Heart left ventricle (tissue), 16 donors: ENCODE measurements at regions not wholly inside any gene's neighbourhood (a gene's known extent, or its start where the extent isn't known, plus 50 kb on each side); places are given as distances from the start of the nearest gene placed in this dataset.

ENCODE experiments used
- ATAC-seq, 4 donors: fragments of 200-7000 bp; cut with Tn5 transposase; one replicate each; pipeline ENCODE4 v1.9.1; 2020 to 2022; ENCODE audit warnings: moderate library complexity in 4 of 4, mild to moderate bottlenecking in 3 of 4, moderate number of reproducible peaks in 1 of 4
- DNase-seq, 5 donors: peaks; one replicate each; pipeline ENCODE4 v3.0.0-alpha.2; 2020
- H3K27ac ChIP-seq, 12 donors: fragments of 200-600 bp; sonication (generic) in 4 of 12; one replicate each; pipeline versions ENCODE4 v1.5.0 to v1.8.0; 2016 to 2022; ENCODE audit warnings: mild to moderate bottlenecking in 2 of 12
- H3K27me3 ChIP-seq, 9 donors: fragments of 200-600 bp; sonication (generic) in 2 of 9; one replicate each; pipeline versions ENCODE4 v1.5.1 to v1.8.0; 2016 to 2022; ENCODE audit warnings: mild to moderate bottlenecking in 3 of 9
- H3K36me3 ChIP-seq, 9 donors: fragments of 200-600 bp; sonication (generic) in 2 of 9; one replicate each; pipeline versions ENCODE4 v1.5.0 to v1.8.0; 2018 to 2022; ENCODE audit warnings: mild to moderate bottlenecking in 2 of 9
- H3K4me1 ChIP-seq, 12 donors: fragments of 200-600 bp; sonication (generic) in 4 of 12; one replicate each; pipeline versions ENCODE4 v1.5.0 to v1.8.0; 2016 to 2022; ENCODE audit warnings: mild to moderate bottlenecking in 3 of 12
- H3K4me3 ChIP-seq, 12 donors: fragments of 200-600 bp; sonication (generic) in 4 of 12; one replicate each; pipeline versions ENCODE4 v1.5.0 to v1.8.0; 2017 to 2022; ENCODE audit warnings: mild to moderate bottlenecking in 9 of 12, moderate library complexity in 4 of 12
- H3K9me3 ChIP-seq, 12 donors: fragments of 200-600 bp; sonication (generic) in 4 of 12; one replicate each; pipeline versions ENCODE4 v1.5.0 to v1.8.0; 2016 to 2022; ENCODE audit warnings: mild to moderate bottlenecking in 1 of 12
- POLR2A ChIP-seq, 2 donors: fragments of 450-650 bp; IDR thresholded peaks; one replicate each; pipeline ENCODE4 v1.6.1; 2017; ENCODE audit warnings: antibody characterized with exemption in 2 of 2, mild to moderate bottlenecking in 2 of 2, moderate library complexity in 2 of 2
- WGBS, 4 donors: extraction: QIAGEN DNeasy Blood & Tissue Kit in 2 of 4; methylation state at CpG; one replicate each; pipeline versions ENCODE4 v1.1.5 to v1.1.7; 2013 to 2018; 5-methylcytosine and 5-hydroxymethylcytosine counted together
- intact Hi-C, 10 donors: fragments of 100-400 bp; cut with DNase I; formaldehyde crosslinking; loops; one replicate each; pipeline versions ENCODE4 v1.11.1 to v1.14.2; 2022
- TF ChIP-seq, protein P1 (sequence below), 12 donors: fragments of 200-600 bp; sonication (generic) in 4 of 12; IDR thresholded peaks; one replicate each; pipeline versions ENCODE4 v1.5.0 to v1.8.0; 2018 to 2022; ENCODE audit warnings: antibody characterized with exemption in 12 of 12, mild to moderate bottlenecking in 5 of 12
- donor health status: ischemic (EF 13 %, LVEDD 7.1; RV severe dilation, severe dysfunction).
- donor health status: healthy with polysubstance abuse.
- donor health status: DM: no; HTN: yes; CAD: no.
- donor health status: DM: no; HTN: no; CAD: no.
- donor health status: ischemic (EF 25% LVEDD 6.9; RV normal size, moderate dysfunction).
- donor health status: ischemic (EF 25% LVEDD 5.7; RV mildly dilated, moderate dysfunction).
- donor health status: healthy.
- donor health status: DM: yes; HTN: yes; CAD: no.
- donor health status: ischemic (EF 35%, LVEDD 5.7; RV mildly dilated, moderate dysfunction).
- donor health status: nonischemic (EF 11% LVEDD 7.7; RV severe dilation, severe dysfunction).
- donor health status: DM: yes; HTN: yes; CAD: no.
- donor health status: PGD.
- donor health status: ischemic (EF 29% LVEDD 5.4; RV normal size, mild dysfunction).
- donor health status: nonischemic (EF 23%, LVEDD 6.1; RV moderate dilation, normal function).

DNA sequence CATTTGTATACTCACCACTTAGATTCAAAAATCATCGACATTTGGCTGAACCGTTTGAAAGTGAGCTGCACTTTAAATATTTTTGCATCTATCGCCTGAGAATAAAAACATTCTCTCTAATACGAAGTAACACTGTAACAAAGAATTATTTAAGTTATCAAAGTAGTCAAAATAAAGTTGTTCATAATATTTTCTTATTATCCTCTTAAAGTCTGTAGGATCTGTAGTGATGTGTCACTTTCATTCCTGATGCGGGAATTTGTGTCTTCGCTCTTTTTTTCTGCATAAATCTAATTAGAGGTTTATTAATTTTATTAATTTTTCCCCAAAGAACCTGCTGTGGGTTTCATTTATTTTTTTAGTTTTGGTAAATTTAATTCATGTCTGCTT, 74.8 kb downstream of the ETS2 start:
- Histone ChIP-seq H3K27me3 (no peaks in the 10 kb centered on the region), H3K9me3 (peaks cover 0 to 42% (median 17%) of the 10 kb centered on the region in 12 donors)
- TF ChIP-seq POLR2A (IDR thresholded peaks at IDR 0.05) = no peak
- TF ChIP-seq, protein P1, sequence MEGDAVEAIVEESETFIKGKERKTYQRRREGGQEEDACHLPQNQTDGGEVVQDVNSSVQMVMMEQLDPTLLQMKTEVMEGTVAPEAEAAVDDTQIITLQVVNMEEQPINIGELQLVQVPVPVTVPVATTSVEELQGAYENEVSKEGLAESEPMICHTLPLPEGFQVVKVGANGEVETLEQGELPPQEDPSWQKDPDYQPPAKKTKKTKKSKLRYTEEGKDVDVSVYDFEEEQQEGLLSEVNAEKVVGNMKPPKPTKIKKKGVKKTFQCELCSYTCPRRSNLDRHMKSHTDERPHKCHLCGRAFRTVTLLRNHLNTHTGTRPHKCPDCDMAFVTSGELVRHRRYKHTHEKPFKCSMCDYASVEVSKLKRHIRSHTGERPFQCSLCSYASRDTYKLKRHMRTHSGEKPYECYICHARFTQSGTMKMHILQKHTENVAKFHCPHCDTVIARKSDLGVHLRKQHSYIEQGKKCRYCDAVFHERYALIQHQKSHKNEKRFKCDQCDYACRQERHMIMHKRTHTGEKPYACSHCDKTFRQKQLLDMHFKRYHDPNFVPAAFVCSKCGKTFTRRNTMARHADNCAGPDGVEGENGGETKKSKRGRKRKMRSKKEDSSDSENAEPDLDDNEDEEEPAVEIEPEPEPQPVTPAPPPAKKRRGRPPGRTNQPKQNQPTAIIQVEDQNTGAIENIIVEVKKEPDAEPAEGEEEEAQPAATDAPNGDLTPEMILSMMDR (IDR thresholded peaks at IDR 0.05) = no peak

DNA sequence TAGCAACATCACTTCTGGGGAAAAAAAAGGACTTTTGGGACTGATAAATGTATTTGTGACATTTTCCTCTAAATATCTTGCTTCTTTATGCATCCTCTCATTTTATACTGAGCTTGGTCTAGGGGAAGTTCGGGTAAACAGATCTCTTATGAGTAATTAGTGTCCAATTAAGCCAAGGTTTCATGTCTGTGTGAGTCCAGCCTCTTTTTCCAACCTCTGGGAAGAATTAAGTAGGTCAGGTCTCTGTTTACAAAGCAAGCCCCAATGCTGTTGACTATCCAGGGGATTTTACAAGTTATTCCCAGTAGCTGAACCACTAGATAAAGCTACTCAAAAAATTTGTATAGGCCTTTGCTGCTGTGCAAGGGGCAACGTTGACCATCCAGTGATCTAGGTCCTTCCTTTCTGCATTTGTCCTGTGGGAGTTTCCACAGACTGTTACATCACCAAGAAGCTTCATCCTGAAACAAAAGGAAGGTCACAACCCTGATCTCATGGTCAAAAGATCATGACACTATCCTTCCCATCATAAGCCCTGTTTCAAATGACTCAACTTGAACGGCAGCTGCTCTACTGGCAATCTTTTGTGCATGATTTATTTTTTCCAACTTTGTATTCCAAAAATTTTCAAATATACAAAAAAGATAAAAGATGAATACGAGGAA, 74.3 kb downstream of the ETS2 start:
- TF ChIP-seq, protein P1 (IDR thresholded peaks at IDR 0.05) = no peak
- TF ChIP-seq POLR2A (IDR thresholded peaks at IDR 0.05) = no peak
- 56 to 79% (median 74%) methylated on average over 4 of the region's 4 CpGs for WGBS, 4 donors
- peak in 1 of 4 donors; percentile 42 for ATAC-seq

More for the DNA sequence above, 74.8 kb downstream of the ETS2 start:
- intact Hi-C loops = no loop called here
- Histone ChIP-seq H3K27ac (no peak overlapping the region), H3K36me3 (no peaks in the 10 kb centered on the region), H3K4me1 (peaks cover 0 to 6% (median 0%) of the 10 kb centered on the region in 12 donors), H3K4me3 (no peak overlapping the region)
- ATAC-seq = no peak
- DNase-seq = no peak
- 83 to 96% (median 95%) methylated on average over 6 of the region's 6 CpGs for WGBS, 4 donors

DNA sequence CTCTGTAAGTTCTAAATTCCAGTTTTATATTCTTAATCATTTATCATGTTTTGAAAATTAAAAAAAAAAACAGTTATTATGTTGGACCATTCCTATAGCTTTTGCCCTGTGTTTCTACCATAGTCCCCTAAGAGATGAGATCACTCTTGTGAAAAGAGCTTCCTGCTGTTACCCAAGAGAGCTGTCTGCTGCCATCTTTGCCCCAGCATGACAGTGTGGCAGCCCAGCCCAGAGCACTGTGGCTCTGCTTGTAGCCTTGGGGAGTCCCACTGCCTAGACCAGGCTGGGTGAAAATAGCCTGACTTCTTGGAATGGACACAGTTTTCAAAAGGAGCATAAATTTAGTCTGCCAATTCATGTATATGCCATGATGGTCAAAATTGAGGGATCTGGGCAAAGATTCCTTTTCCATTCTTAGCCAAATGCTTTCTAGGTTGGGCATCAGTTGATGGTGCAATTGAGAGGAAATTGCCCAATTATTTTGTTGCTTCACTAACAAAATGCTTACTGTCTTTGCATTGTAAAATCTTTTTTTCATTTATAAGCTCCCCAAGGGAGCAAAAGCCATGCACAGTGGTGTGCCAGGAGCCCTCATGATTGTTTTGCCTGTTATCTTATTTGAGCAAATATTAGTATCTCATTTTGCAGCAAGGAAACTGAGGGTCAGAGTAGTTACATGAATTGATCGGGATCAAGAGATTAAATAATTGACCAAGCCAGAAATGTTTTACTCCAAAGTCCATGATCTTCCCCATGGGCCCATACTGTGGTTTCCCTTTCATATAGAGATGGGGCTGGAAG, 72.8 kb downstream of the ETS2 start:
- ATAC-seq = no peak
- 96 to 100% (median 98%) methylated on average over 1 of the region's 1 CpG for WGBS, 4 donors
- peaks cover 0 to 35% (median 17%) of the 10 kb centered on the region in 12 donors for H3K9me3 ChIP-seq
- H3K4me3 ChIP-seq = no peak overlapping the region
- no peak for DNase-seq
- H3K27ac ChIP-seq = no peak overlapping the region
- no peaks in the 10 kb centered on the region for H3K27me3 ChIP-seq
- peaks cover 0 to 6% (median 0%) of the 10 kb centered on the region in 12 donors for H3K4me1 ChIP-seq
- intact Hi-C loops = no loop called here
- H3K36me3 ChIP-seq = no peaks in the 10 kb centered on the region
- TF ChIP-seq, protein P1 (IDR thresholded peaks at IDR 0.05) = no peak
- no peak for TF ChIP-seq POLR2A (IDR thresholded peaks at IDR 0.05)

More for the DNA sequence above, 74.3 kb downstream of the ETS2 start:
- DNase-seq = no peak
- H3K4me1 ChIP-seq = peaks cover 0 to 6% (median 0%) of the 10 kb centered on the region in 12 donors
- no peak overlapping the region for H3K4me3 ChIP-seq
- intact Hi-C loops = no loop called here
- no peaks in the 10 kb centered on the region for H3K36me3 ChIP-seq
- H3K27ac ChIP-seq = no peak overlapping the region
- H3K9me3 ChIP-seq = peaks cover 0 to 42% (median 17%) of the 10 kb centered on the region in 12 donors
- H3K27me3 ChIP-seq = no peaks in the 10 kb centered on the region
